Calu3 (cell line): ENCODE measurements at regions not wholly inside any gene's neighbourhood (a gene's known extent, or its start where the extent isn't known, plus 50 kb on each side); places are given as distances from the start of the nearest gene placed in this dataset.

Source experiments
- BruUV-seq: library from RNA; stranded (reverse); fragments of 400-500 nt; replicated peaks from 2 replicates; lab custom pipeline; 2021; lab: Mats Ljungman, UMichigan
- CTCF ChIA-PET: fragments of 300-600 bp; sonication (Branson Sonifier 250); formaldehyde crosslinking; loops from one replicate; lab custom pipeline; 2022; ENCODE audit warnings: antibody characterized with exemption; lab: Charles Lee
- DNase-seq: peaks from one replicate; pipeline ENCODE4 v3.0.0; 2022
- H3K27ac Mint-ChIP-seq: one replicate; pipeline ENCODE4 v1.8.0; 2022; ENCODE audit warnings: mixed read lengths; ENCODE audit not compliant: unreplicated experiment
- H3K27me3 Mint-ChIP-seq: one replicate; pipeline ENCODE4 v1.8.0; 2022; ENCODE audit warnings: mixed read lengths; ENCODE audit not compliant: unreplicated experiment
- H3K36me3 Mint-ChIP-seq: one replicate; pipeline ENCODE4 v1.8.0; 2022; ENCODE audit warnings: mild to moderate bottlenecking, moderate library complexity, mixed read lengths; ENCODE audit not compliant: insufficient read depth, unreplicated experiment
- H3K4me1 Mint-ChIP-seq: one replicate; pipeline ENCODE4 v1.8.0; 2022; ENCODE audit warnings: mild to moderate bottlenecking, low read depth, mixed read lengths; ENCODE audit not compliant: unreplicated experiment
- H3K4me3 Mint-ChIP-seq: one replicate; pipeline ENCODE4 v1.8.0; 2022; ENCODE audit warnings: mild to moderate bottlenecking, low read depth, moderate library complexity, mixed read lengths; ENCODE audit not compliant: unreplicated experiment
- H3K9me3 Mint-ChIP-seq: one replicate; pipeline ENCODE4 v1.8.0; 2022; ENCODE audit warnings: low read depth, mixed read lengths; ENCODE audit not compliant: unreplicated experiment
- intact Hi-C: fragments of 100-400 bp; cut with micrococcal nuclease; formaldehyde crosslinking; loops from one replicate; pipeline ENCODE4 v1.10.0; 2022; ENCODE audit not compliant: unreplicated experiment
- TF ChIP-seq, protein P1 (sequence below): fragments of 200-600 bp; IDR thresholded peaks from one replicate; pipeline ENCODE4 v1.8.0; 2022; ENCODE audit warnings: antibody characterized with exemption; ENCODE audit not compliant: unreplicated experiment

- H3K4me1 Mint-ChIP-seq, result no peaks in the 10 kb centered on the region
- CTCF ChIA-PET, result no interaction called here
Measured at GRCh38 chr2:198756166-198756565, 701.6 kb downstream of the SATB2 start.

GRCh38 chr2:198753101-198753500, 704.6 kb downstream of the SATB2 start:
- H3K27ac Mint-ChIP-seq, result no peak overlapping the region
- H3K4me3 Mint-ChIP-seq, result no peak overlapping the region
- H3K4me1 Mint-ChIP-seq, result no peaks in the 10 kb centered on the region
- H3K36me3 Mint-ChIP-seq, result no peaks in the 10 kb centered on the region
- no peak for DNase-seq
- TF ChIP-seq, protein P1, sequence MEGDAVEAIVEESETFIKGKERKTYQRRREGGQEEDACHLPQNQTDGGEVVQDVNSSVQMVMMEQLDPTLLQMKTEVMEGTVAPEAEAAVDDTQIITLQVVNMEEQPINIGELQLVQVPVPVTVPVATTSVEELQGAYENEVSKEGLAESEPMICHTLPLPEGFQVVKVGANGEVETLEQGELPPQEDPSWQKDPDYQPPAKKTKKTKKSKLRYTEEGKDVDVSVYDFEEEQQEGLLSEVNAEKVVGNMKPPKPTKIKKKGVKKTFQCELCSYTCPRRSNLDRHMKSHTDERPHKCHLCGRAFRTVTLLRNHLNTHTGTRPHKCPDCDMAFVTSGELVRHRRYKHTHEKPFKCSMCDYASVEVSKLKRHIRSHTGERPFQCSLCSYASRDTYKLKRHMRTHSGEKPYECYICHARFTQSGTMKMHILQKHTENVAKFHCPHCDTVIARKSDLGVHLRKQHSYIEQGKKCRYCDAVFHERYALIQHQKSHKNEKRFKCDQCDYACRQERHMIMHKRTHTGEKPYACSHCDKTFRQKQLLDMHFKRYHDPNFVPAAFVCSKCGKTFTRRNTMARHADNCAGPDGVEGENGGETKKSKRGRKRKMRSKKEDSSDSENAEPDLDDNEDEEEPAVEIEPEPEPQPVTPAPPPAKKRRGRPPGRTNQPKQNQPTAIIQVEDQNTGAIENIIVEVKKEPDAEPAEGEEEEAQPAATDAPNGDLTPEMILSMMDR, result no peak
- CTCF ChIA-PET, result no interaction called here
- no peaks in the 10 kb centered on the region for H3K27me3 Mint-ChIP-seq
- intact Hi-C loops, result no loop called here
- no peaks in the 10 kb centered on the region for H3K9me3 Mint-ChIP-seq
- no TSS peak for BruUV-seq

More at GRCh38 chr2:198756166-198756565, 701.6 kb downstream of the SATB2 start:
- BruUV-seq, result no TSS peak
- Mint-ChIP-seq H3K36me3 (no peaks in the 10 kb centered on the region), H3K27ac (no peak overlapping the region), H3K27me3 (no peaks in the 10 kb centered on the region), H3K9me3 (no peaks in the 10 kb centered on the region), H3K4me3 (no peak overlapping the region)
- intact Hi-C loops, result no loop called here
- no peak for DNase-seq
- TF ChIP-seq, protein P1, result no peak

DNA sequence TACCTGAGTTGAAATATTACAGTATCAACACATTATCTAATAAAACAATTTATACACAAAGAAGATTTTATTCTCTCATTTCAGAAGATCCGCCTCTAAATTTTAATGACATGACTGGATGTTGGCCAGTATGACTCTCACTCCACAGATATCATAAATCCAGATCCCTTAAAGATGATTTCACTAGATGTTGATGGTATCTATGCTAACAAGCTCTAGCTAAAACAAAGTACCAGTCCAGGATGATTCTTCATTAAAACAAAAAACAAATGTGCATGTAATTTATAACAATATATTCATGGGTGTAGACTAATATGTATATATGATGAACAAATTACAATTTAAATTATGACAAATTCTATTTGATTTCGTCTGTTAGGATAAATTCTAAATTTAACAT, 708.4 kb downstream of the SATB2 start:
- Mint-ChIP-seq H3K27ac (no peak overlapping the region), H3K4me3 (no peak overlapping the region), H3K9me3 (no peaks in the 10 kb centered on the region), H3K4me1 (no peaks in the 10 kb centered on the region), H3K27me3 (no peaks in the 10 kb centered on the region), H3K36me3 (no peaks in the 10 kb centered on the region)
- intact Hi-C loops, result no loop called here
- TF ChIP-seq, protein P1, result no peak
- CTCF ChIA-PET, result no interaction called here
- no TSS peak for BruUV-seq
- DNase-seq, result no peak

DNA sequence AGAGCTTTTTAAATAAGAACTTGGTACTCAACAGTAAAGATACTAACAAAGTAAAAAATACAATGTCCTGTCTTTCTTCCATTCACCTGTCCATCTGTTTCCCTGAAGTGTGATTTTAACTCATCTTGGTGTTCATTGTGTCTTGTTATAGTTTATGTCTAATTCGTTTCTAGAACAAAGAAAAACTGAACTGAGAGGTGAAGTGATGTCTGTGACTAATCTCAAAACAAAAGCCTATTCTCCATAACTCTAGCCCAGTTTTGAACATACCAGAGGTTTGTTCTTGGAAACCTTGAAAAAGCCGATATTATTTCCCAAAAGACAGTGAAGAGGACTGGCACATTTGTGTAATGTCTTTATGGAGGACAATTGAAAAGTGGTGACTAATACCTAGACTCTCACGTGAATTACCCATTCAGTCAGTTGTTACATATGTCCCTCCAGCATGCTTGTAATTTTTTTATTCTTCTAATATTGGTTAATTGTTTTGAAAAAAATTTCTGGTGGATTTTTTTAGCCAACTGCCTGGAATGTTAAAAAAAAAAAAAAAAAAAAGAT, 725.8 kb downstream of the SATB2 start:
- Mint-ChIP-seq H3K9me3 (peaks cover 7% of the 10 kb centered on the region), H3K4me3 (no peak overlapping the region), H3K36me3 (no peaks in the 10 kb centered on the region), H3K4me1 (no peaks in the 10 kb centered on the region), H3K27me3 (no peaks in the 10 kb centered on the region), H3K27ac (no peak overlapping the region)
- BruUV-seq, result no TSS peak
- DNase-seq, result no peak
- TF ChIP-seq, protein P1, result no peak
- CTCF ChIA-PET, result no interaction called here
- intact Hi-C loops, result no loop called here
